CD8-positive, alpha-beta memory T cell (primary cell): ENCODE measurements at regions not wholly inside any gene's neighbourhood (a gene's known extent, or its start where the extent isn't known, plus 50 kb on each side); places are given as distances from the start of the nearest gene placed in this dataset.
A peak's percentile ranks its signal among the peaks of the same experiment; 100 is the strongest.

Experiments used
- CTCF ChIA-PET: fragments of 350-600 bp; sonication (Branson Sonifier 250); formaldehyde crosslinking; loops from one replicate; lab custom pipeline; 2021; ENCODE audit warnings: antibody characterized with exemption; lab: Charles Lee
- POLR2A ChIA-PET: fragments of 350-600 bp; sonication (Branson Sonifier 250); formaldehyde crosslinking; loops from one replicate; lab custom pipeline; 2021; ENCODE audit warnings: antibody characterized with exemption; lab: Charles Lee
- DNase-seq, 5 donors: peaks; one replicate each; pipeline versions ENCODE4 v3.0.0 to v3.0.0-alpha.2; 2020 to 2022; ENCODE audit warnings: mixed read lengths in 1 of 5
- H3K27ac ChIP-seq: one replicate; pipeline ENCODE4 v1.7.0; 2013; ENCODE audit warnings: low read depth, mild to moderate bottlenecking, low read length, moderate library complexity
- H3K27me3 ChIP-seq: 2 replicates; pipeline ENCODE4 v1.7.0; 2013; ENCODE audit warnings: low read length, mild to moderate bottlenecking; ENCODE audit not compliant: insufficient read depth, poor library complexity, severe bottlenecking
- H3K36me3 ChIP-seq: 2 replicates; pipeline ENCODE4 v1.7.0; 2013; ENCODE audit warnings: mild to moderate bottlenecking, low read length, moderate library complexity; ENCODE audit not compliant: insufficient read depth
- H3K4me1 ChIP-seq: 2 replicates; pipeline ENCODE4 v1.7.0; 2013; ENCODE audit warnings: mild to moderate bottlenecking, low read length, moderate library complexity; ENCODE audit not compliant: insufficient read depth
- H3K4me3 ChIP-seq: 2 replicates; pipeline ENCODE4 v1.7.0; 2013; ENCODE audit warnings: mild to moderate bottlenecking, low read length
- H3K9me3 ChIP-seq: 2 replicates; pipeline ENCODE4 v1.7.0; 2013; ENCODE audit warnings: mild to moderate bottlenecking, low read length
- H3K27ac Mint-ChIP-seq, 8 donors: one replicate each; pipeline ENCODE4 v1.8.0; 2020 to 2021; ENCODE audit warnings: mixed read lengths in 8 of 8, mild to moderate bottlenecking in 6 of 8, inconsistent platforms in 3 of 8, moderate library complexity in 3 of 8
- H3K27me3 Mint-ChIP-seq, 2 donors: one replicate each; pipeline ENCODE4 v1.8.0; 2020 to 2021; ENCODE audit warnings: mixed read lengths in 2 of 2, mild to moderate bottlenecking in 1 of 2, moderate library complexity in 1 of 2
- H3K36me3 Mint-ChIP-seq, 3 donors: one replicate each; pipeline ENCODE4 v1.8.0; 2020 to 2021; ENCODE audit warnings: mixed read lengths in 3 of 3, inconsistent platforms in 1 of 3, mild to moderate bottlenecking in 1 of 3
- H3K4me1 Mint-ChIP-seq, 3 donors: one replicate each; pipeline ENCODE4 v1.8.0; 2020 to 2021; ENCODE audit warnings: mixed read lengths in 3 of 3, inconsistent platforms in 1 of 3, mild to moderate bottlenecking in 1 of 3
- H3K4me3 Mint-ChIP-seq, 7 donors: one replicate each; pipeline ENCODE4 v1.8.0; 2020 to 2021; ENCODE audit warnings: mixed read lengths in 7 of 7, mild to moderate bottlenecking in 6 of 7, moderate library complexity in 4 of 7, inconsistent platforms in 2 of 7
- H3K9me3 Mint-ChIP-seq, 5 donors: one replicate each; pipeline ENCODE4 v1.8.0; 2020 to 2022; ENCODE audit warnings: mixed read lengths in 5 of 5, mild to moderate bottlenecking in 3 of 5, moderate library complexity in 2 of 5, inconsistent platforms in 1 of 5

DNA sequence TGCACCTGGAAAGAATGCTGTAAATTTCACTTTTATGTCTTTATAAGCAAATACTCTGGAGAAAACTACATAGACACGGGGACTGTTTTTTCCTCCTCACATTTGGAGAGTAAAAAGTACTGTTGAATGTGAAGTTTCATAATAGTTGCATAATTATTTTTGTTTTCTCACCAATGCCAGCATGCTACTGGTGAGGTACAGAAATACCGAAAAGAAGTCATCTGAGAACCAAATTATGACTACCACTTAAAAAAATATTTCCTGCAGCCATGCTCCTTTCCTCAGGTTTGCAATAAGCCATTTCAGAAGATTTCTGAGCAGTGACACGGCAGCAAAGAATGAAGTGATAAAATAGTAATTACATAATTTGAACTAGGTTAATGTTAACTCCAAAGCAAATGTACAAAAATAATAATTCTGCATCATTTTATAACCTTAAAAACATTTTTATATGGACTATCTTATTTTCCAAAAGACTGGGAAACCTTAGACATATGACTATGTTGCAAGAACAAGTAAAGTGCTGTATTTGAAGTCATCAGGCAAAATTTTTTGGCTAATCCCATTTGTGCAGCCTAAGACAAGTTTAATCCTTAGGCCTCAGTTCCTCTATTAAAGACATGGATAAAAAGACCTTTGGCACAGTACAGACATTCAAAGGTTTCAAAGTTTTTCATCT is 144.7 kb downstream of the PCSK1 start:
- peaks cover 4 to 12% of the 10 kb centered on the region in 2 donors for H3K27me3 Mint-ChIP-seq
- H3K4me1 ChIP-seq, result no peaks in the 10 kb centered on the region
- CTCF ChIA-PET, result no interaction called here

DNA sequence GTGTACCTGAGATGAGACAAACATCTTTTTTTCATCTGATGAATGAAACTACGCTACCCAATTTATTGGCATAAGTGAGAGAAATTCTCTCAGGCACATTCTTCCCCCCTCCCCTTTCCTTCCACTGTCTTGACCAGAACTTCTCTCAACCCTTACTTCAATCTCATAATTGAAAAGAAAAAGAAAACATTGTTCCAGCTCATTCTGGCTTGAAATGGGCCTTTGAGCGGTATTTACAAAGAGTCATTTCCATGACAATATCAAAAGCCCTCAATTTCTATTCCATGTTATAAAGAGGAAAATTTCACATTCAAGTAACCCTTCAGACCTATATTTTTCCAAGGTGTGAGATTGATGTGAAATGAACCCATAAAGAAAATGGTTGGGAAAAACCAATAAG is 145.9 kb downstream of the PCSK1 start:
- POLR2A ChIA-PET, result no interaction called here
- H3K4me1 Mint-ChIP-seq, result no peaks in the 10 kb centered on the region
- DNase-seq, result no peak
- Histone ChIP-seq H3K36me3 (no peaks in the 10 kb centered on the region), H3K4me1 (no peaks in the 10 kb centered on the region), H3K27ac (no peak overlapping the region), H3K27me3 (no peaks in the 10 kb centered on the region), H3K9me3 (no peaks in the 10 kb centered on the region), H3K4me3 (no peak overlapping the region)
- peaks cover 1 to 4% of the 10 kb centered on the region in 2 donors for H3K27me3 Mint-ChIP-seq
- H3K9me3 Mint-ChIP-seq, result peaks cover 0 to 3% (median 0%) of the 10 kb centered on the region in 5 donors
- CTCF ChIA-PET, result no interaction called here
- no peak overlapping the region for H3K27ac Mint-ChIP-seq
- no peaks in the 10 kb centered on the region for H3K36me3 Mint-ChIP-seq
- no peak overlapping the region for H3K4me3 Mint-ChIP-seq

More for the DNA sequence above, 144.7 kb downstream of the PCSK1 start:
- H3K4me3 Mint-ChIP-seq, result no peak overlapping the region
- H3K4me1 Mint-ChIP-seq, result no peaks in the 10 kb centered on the region
- no peak overlapping the region for H3K4me3 ChIP-seq
- H3K36me3 Mint-ChIP-seq, result no peaks in the 10 kb centered on the region
- no peak overlapping the region for H3K27ac ChIP-seq
- POLR2A ChIA-PET, result no interaction called here
- no peak for DNase-seq
- no peaks in the 10 kb centered on the region for H3K36me3 ChIP-seq
- no peaks in the 10 kb centered on the region for H3K27me3 ChIP-seq
- no peak overlapping the region for H3K27ac Mint-ChIP-seq
- no peaks in the 10 kb centered on the region for H3K9me3 ChIP-seq
- H3K9me3 Mint-ChIP-seq, result peaks cover 0 to 3% (median 0%) of the 10 kb centered on the region in 5 donors

DNA sequence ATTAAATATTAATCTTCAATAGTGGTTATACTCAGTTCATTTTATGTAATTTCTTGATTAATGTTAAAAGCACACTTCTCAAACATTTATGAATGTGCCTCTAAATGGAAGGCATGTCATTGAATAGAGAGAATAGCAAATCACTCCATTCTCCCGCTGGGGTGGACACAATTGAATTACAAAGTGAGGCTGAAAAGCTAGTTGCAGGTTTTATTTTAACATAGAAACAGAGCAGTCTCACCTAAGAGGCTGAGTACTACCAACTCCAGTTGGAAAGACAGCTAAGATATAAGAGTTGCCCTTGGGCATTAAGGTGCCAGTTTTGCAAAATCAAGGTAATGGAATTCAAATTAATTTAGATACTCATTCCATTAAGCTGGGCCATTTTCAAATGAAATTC is 147.2 kb downstream of the PCSK1 start:
- Histone ChIP-seq H3K4me3 (no peak overlapping the region), H3K27ac (no peak overlapping the region), H3K4me1 (no peaks in the 10 kb centered on the region), H3K9me3 (no peaks in the 10 kb centered on the region), H3K36me3 (no peaks in the 10 kb centered on the region), H3K27me3 (no peaks in the 10 kb centered on the region)
- ChIA-PET CTCF (no interaction called here), POLR2A (no interaction called here)
- H3K9me3 Mint-ChIP-seq, result peaks cover 0 to 3% (median 1%) of the 10 kb centered on the region in 5 donors
- no peak overlapping the region for H3K4me3 Mint-ChIP-seq
- DNase-seq, result no peak
- no peaks in the 10 kb centered on the region for H3K4me1 Mint-ChIP-seq
- H3K27ac Mint-ChIP-seq, result no peak overlapping the region
- peaks cover 0 to 2% of the 10 kb centered on the region in 2 donors for H3K27me3 Mint-ChIP-seq
- no peaks in the 10 kb centered on the region for H3K36me3 Mint-ChIP-seq

DNA sequence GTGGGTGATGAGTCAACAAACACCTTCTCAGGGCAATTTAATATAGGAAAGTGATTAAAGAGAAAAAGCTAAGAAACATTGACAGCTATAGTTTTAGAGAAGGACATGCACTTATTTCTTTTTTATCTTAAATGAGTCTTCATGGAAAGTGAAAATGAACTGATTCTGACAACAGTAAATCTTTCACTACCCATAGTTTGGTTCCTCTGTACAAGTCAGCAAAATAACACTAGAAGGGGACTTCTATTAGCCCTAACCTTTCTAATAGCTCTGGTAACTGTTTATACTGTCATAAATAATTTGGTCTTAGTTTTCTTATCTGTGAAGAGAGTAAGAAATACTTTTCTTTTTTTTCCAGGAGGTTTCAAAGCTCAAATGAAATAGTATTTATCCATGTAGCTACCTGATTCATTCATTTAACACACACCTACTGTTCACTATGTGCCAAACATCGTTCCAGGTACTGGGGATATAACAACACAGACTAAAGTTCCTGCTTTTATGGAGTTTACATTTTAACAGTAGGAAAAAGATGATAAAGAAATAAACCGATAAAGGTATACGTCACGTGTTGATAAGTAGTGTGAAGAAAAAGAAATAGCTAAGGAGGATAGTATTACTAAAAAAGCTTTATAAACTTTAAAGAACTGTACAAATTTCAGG is 148.2 kb downstream of the PCSK1 start:
- H3K9me3 Mint-ChIP-seq, result peaks cover 0 to 3% (median 0%) of the 10 kb centered on the region in 5 donors
- ChIA-PET POLR2A (no interaction called here), CTCF (no interaction called here)
- H3K27me3 Mint-ChIP-seq, result peaks cover 0 to 2% of the 10 kb centered on the region in 2 donors
- H3K4me3 ChIP-seq, result no peak overlapping the region
- no peak overlapping the region for H3K4me3 Mint-ChIP-seq
- H3K4me1 Mint-ChIP-seq, result peaks cover 3 to 9% (median 5%) of the 10 kb centered on the region in 3 donors
- H3K27ac ChIP-seq, result no peak overlapping the region
- H3K27ac Mint-ChIP-seq, result no peak overlapping the region
- H3K36me3 ChIP-seq, result no peaks in the 10 kb centered on the region
- H3K36me3 Mint-ChIP-seq, result no peaks in the 10 kb centered on the region
- no peaks in the 10 kb centered on the region for H3K27me3 ChIP-seq
- H3K9me3 ChIP-seq, result no peaks in the 10 kb centered on the region
- DNase-seq, result no peak
- H3K4me1 ChIP-seq, result no peaks in the 10 kb centered on the region

DNA sequence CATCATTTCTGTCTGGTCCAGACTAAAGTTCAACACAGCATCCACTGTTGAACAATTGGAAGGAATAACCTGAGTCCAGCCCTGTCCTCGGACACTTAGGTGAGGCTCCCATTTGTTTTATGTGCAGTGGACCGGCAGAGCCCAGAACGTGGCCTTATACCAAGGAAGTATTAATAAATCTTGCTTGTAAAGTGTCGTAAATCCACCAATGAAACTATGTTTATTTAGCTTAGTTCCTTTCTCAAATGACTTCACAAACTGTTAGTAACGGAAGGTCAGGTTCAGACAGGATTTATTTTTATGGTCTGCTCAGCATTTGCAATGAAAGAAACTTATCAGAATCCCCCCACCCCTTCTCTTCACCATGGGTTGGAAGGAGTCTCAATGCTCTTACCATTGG is 149.5 kb downstream of the PCSK1 start:
- H3K36me3 Mint-ChIP-seq, result no peaks in the 10 kb centered on the region
- peak overlapping the region in 1 of 8 donors; percentile 24 for H3K27ac Mint-ChIP-seq
- DNase-seq, result no peak
- CTCF ChIA-PET, result interaction anchor here (0.7 kb wide), 1 partner anchor 15 kb away, joined by 3 read pairs; no protein-coding TSS in a partner anchor
- peaks cover 0 to 3% (median 0%) of the 10 kb centered on the region in 5 donors for H3K9me3 Mint-ChIP-seq
- Histone ChIP-seq H3K4me1 (no peaks in the 10 kb centered on the region), H3K27ac (no peak overlapping the region), H3K36me3 (no peaks in the 10 kb centered on the region), H3K27me3 (no peaks in the 10 kb centered on the region), H3K9me3 (no peaks in the 10 kb centered on the region), H3K4me3 (no peak overlapping the region)
- no peak overlapping the region for H3K4me3 Mint-ChIP-seq
- peaks cover 0 to 2% of the 10 kb centered on the region in 2 donors for H3K27me3 Mint-ChIP-seq
- POLR2A ChIA-PET, result no interaction called here
- H3K4me1 Mint-ChIP-seq, result peaks cover 6 to 15% (median 13%) of the 10 kb centered on the region in 3 donors

DNA sequence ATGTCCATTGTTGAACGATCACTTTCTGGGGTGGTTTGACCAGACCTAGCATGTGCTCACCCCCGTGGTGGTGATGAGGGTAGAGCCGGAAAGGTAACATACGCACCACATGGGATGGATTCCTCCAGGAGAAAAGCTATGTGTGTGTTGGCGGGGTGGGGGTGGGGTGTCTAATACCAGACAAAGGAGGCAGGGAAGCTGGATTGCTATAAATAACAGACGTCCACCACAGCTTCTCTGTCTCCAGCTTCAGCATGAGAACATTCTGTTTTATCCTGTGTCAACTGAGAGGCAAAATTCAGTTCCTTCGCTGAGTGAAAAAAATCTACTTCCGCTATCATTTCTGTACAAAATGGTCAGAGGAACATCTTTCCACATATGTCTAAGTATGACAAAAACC is 151.0 kb downstream of the PCSK1 start:
- Histone ChIP-seq H3K27me3 (no peaks in the 10 kb centered on the region), H3K27ac (no peak overlapping the region), H3K36me3 (no peaks in the 10 kb centered on the region), H3K4me3 (no peak overlapping the region), H3K9me3 (no peaks in the 10 kb centered on the region), H3K4me1 (no peaks in the 10 kb centered on the region)
- no peak overlapping the region for H3K4me3 Mint-ChIP-seq
- peaks cover 0 to 3% of the 10 kb centered on the region in 2 donors for H3K27me3 Mint-ChIP-seq
- H3K27ac Mint-ChIP-seq, result no peak overlapping the region
- peaks cover 6 to 15% (median 13%) of the 10 kb centered on the region in 3 donors for H3K4me1 Mint-ChIP-seq
- H3K9me3 Mint-ChIP-seq, result peaks cover 0 to 3% (median 0%) of the 10 kb centered on the region in 5 donors
- ChIA-PET POLR2A (interaction anchor here (0.6 kb wide), 1 partner anchor 547 kb away, joined by 8 read pairs; no protein-coding TSS in a partner anchor), CTCF (no interaction called here)
- no peaks in the 10 kb centered on the region for H3K36me3 Mint-ChIP-seq
- no peak for DNase-seq

DNA sequence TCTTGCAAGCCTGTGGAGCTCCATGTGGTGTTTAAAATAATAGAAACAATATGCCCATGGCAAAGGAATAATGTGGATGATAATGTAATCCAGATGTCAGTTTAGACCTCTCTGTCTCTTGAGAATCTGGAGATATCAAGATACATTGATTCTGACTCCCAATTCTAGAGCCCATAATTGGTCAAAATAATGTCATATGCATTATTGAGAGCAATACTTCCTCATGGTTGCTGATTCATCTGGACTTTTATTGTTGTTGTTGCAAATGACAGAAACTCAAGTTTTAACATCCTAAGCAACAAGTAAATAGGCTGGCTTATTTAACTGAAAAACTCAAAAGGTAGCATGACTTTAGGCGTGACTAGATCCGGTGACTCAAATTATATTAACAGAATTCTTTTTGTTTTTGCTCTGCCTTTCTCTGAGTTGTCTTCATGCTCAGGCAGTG is 152.1 kb downstream of the PCSK1 start:
- POLR2A ChIA-PET, result no interaction called here
- H3K27me3 ChIP-seq, result no peaks in the 10 kb centered on the region
- H3K9me3 ChIP-seq, result no peaks in the 10 kb centered on the region
- no peak overlapping the region for H3K4me3 ChIP-seq
- Mint-ChIP-seq H3K4me1 (peaks cover 6 to 15% (median 13%) of the 10 kb centered on the region in 3 donors), H3K27me3 (peaks cover 0 to 3% of the 10 kb centered on the region in 2 donors), H3K36me3 (no peaks in the 10 kb centered on the region), H3K9me3 (peaks cover 0 to 3% (median 0%) of the 10 kb centered on the region in 5 donors), H3K27ac (no peak overlapping the region), H3K4me3 (peak overlapping the region in 1 of 7 donors; percentile 10)
- CTCF ChIA-PET, result no interaction called here
- H3K4me1 ChIP-seq, result no peaks in the 10 kb centered on the region
- H3K36me3 ChIP-seq, result no peaks in the 10 kb centered on the region
- no peak for DNase-seq
- no peak overlapping the region for H3K27ac ChIP-seq

DNA sequence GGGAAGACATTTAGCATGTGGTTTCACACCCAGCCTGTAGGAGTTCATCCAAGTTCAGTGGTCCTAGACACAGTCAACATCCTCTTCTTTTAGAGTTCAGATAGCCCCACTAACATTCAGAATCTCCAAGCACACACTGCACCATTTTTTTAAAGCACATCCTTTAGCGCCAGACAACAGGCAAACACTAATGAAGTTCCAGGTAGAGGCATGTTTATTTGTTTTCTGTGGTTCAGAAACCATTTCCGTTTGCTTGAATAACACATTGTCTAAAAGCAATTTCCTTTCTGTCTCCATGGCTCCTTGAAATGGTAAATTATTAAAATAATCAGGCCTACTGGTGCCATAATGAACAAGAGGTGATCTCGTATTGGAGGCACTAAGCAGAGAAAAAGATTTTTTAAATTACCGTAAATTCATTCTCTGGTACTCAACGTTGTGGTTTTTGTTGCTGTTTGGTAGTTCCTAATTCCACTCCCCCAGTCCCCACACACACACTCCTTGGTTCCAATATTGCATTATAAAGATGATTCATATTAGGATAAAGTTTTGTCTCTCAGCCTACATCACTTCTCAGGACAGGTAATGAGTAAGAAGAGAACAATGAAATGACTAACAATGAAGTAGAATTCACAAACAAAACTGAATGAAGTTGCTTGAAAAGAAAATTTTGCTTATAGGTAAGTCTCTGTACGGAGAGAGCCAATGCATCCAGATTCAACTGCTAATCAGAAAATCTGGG is 153.1 kb downstream of the PCSK1 start:
- Mint-ChIP-seq H3K9me3 (peaks cover 0 to 3% (median 0%) of the 10 kb centered on the region in 5 donors), H3K4me1 (peaks cover 6 to 15% (median 13%) of the 10 kb centered on the region in 3 donors), H3K36me3 (no peaks in the 10 kb centered on the region), H3K4me3 (no peak overlapping the region), H3K27me3 (peaks cover 0 to 3% of the 10 kb centered on the region in 2 donors), H3K27ac (no peak overlapping the region)
- DNase-seq, result no peak
- Histone ChIP-seq H3K9me3 (no peaks in the 10 kb centered on the region), H3K36me3 (no peaks in the 10 kb centered on the region), H3K27me3 (no peaks in the 10 kb centered on the region), H3K4me3 (no peak overlapping the region), H3K4me1 (no peaks in the 10 kb centered on the region), H3K27ac (no peak overlapping the region)
- ChIA-PET POLR2A (no interaction called here), CTCF (no interaction called here)
